GM18858 (cell line): ENCODE measurements at regions not wholly inside any gene's neighbourhood (a gene's known extent, or its start where the extent isn't known, plus 50 kb on each side); places are given as distances from the start of the nearest gene placed in this dataset.
"Not testable (repeated sequence)": the region's sequence is repeated elsewhere in the genome, so short reads cannot be mapped to it uniquely, and the experiment has no call there.

Experiments used
- ATAC-seq: cut with Tn5 transposase; IDR thresholded peaks from one replicate; pipeline ENCODE4 v1.9.1; 2021; ENCODE audit not compliant: unreplicated experiment

DNA sequence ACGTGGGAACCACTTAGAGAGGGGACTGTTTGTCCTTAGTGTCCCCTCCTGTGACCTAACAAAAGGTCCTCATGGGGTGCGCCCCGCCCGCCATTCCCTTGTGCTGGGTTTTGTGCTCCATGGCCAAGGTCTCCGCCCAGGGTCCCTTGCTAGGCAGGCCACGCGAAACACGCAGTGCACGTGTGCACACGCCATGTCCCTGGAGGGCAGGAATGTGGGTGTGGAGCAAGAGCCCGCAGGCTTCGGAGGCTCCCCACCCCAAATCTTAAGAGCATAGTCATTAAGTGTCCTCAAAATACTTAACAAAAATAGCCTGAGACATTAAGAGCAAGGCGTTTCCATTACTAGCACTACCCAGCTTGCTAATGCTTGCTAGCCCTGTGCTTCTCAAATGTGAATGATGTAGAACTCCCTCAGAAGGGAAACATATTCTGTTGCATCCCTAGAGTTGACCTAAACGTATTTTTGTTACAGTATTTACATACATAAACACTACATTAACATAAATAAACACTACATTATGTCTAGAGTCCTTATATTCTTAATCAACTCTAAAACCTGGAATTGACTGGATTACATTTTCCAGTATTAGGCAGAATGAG, 117.6 kb upstream of the APCDD1 start:
- ATAC-seq: no peak

DNA sequence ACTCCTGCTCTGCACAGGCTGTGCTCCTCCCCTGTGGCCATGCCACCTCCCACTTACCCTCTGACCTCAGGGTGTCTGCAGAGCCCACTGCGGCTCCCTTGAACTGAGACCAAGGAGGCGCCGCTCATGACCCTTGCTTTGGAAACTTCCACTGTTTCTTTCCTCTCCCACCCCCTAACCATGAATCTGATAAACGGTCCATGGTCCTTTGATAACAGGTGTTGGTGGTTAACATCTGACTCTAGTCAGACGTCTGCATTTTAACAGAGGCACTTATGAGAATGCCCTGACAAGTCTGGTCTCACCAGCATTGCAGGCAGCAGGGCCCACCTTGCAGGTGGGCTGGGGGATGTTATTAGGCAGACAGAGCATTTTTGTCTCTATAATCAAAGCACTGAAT, 113.6 kb upstream of the APCDD1 start:
- ATAC-seq: no peak

DNA sequence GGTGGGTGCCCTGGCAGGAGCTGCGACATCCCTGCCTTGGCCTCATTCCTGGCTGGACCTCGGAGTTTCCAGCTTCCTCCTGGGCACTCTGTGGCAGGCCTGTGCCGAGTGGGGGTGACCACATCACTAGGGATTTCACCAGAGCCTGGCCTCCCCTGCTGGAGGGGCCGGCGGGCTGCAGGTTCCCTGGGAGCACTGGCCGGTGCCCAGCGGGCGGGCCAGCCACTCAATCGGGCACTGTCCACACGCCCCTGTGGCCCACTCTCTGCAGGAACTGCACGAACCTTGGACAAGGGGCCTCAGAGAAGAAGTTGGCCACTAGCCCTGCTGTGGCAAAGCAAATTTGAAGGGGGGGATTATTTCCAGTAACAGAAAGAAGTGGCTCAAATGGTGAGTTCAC, 110.7 kb upstream of the APCDD1 start:
- no peak for ATAC-seq

DNA sequence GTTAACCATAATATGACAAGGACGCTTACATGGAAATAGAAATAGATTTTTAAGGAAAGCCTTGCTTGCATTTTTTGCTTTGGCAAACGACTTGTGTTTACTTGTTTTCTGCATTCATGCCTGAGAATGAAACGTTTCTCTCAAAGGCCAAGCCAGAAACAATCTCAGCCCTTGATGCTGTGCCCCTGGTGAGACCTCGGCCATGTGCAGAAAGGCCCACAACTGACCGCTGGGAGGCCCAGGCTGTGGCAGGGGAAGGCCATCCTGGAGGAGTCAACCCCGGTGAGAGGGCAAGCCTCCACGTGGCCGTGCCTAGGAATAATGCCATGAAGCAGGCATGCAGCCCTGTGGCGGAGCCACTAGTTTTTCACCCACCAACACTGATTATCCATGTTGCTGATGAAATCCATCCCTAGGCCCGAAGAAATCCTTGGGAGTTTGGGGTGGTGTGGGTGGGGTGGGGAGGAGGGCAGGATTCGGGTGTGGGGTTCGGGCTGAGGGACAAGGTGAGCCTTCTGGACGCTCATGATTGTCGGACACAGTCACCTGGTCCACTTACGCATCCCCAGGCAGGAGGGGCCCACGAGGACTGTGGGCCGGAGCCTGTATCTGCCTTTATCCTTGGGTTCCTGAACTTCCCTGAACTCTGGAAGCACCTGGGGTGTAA, 107.6 kb upstream of the APCDD1 start:
- ATAC-seq: no peak

DNA sequence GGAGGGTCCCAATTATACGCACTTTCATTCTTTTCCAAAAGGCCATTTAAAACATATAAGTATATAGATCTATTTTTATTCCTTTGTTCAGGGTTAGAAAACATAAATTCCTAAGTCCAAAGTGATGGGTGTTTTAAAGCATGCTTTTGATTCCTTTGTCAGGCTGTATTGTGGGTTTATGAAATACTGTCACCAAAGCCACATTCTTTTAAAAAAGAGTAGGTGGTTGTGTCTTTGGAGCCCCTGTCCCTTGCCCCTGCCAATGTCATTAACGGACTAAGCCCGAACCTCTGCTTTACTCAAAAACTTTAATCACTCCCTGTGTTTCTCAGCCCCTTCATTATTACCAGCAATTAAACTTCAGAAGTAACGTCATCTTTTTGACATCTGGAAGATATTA, 104.9 kb upstream of the APCDD1 start:
- no peak for ATAC-seq

DNA sequence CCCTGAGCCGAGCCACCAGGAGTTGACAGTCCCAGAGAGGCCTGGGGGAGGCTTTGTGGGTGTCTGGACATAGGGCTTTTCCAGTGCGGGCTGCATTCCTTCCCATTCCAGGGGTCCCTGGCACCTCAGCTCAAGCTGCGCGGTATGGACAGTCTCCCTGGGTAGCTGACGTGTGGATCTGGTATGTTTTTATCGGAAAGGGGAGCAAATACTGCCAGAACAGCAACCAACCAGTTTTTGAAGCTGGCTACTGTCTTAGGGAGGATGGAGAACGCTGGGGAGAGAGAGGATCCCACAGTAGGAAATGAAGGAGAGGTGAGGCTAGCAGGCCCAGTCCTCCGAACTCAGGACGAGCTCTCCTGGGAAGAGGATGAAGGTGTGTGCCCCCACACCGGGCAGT, 103.8 kb upstream of the APCDD1 start:
- no peak for ATAC-seq

DNA sequence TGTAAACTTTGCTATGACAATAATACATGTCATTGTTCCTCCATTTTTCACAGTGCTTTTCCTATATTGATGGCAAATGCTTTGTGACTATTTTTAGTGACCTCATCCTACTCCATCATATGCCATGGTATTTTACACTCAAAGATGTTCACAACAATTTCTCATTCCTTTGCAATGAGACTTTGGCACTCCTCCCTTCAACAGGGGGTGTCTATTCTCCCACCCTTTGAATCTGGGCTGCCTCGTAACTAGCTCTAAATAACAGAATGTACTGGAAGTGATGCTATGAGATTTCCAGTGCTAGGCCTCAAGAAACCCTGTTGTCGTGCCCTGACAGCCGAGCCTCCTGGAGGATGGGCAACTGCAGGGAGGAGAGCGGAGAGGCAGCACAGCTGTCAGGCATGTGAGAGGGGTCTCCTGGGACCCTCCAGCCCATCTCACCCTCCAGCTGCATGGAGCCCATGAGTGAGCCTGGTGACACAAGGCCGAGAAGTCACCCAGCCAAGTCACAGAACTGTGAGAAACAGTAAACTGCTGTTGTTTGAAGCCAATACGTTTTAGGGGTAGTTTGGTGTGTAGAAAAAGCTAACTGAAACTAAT, 103.1 kb upstream of the APCDD1 start:
- ATAC-seq: no peak

DNA sequence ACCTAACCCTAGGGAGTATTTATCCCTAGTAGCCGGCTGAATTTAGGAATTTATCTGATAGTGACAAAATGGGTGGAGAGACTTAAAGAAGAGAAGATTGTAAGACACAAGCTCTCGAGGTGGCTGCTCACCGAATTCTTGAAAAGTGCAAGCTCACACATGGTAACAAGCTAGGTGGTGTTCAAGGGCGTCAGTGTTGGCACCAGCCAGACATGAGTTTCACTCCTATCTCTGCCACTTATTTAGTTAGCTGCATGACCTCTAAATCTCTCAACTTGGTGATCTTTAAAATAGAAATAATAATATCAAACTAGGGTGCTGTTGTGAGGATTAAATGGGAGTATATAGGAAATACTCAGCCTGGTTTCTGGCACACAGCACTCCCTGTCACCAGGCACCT, 102.6 kb upstream of the APCDD1 start:
- ATAC-seq: no peak

DNA sequence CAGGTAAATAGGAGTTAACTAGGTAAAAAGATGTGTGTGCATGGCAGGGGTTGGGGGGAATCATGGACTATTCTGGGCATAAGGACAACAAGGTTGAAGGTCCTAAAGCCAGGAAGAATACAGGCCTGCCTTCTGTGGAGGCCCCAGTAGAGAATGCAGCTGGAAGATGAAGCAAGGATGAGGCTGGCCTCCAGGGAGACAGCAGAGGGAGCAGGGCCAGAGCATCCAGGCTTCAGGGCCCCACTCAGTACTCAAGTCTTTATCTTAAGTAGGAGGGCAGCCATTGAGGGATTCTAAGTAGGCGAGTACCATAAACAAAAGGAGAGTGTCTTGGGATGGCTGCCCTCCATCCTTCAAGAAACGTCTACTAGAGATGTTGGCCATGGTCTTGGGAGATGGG, 101.8 kb upstream of the APCDD1 start:
- ATAC-seq: no peak

DNA sequence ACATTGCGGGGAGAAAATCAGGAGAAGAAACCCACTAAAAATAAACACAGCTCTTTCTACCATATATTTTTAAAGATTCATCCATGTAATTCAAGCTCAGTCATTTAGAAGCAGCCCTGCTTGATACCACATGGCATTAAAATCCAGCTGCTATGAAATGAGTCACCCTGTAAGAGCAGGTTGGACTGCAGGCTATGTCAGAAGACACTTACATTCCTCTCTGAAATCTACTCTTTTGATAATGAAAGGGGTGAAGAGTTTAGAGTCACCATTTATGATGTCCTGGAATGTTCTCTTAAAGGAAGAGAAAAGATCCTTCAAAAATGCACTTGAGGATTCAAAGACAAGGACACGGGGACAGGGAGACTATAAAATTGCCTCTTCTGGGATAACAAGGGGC, 100.6 kb upstream of the APCDD1 start:
- no peak for ATAC-seq

DNA sequence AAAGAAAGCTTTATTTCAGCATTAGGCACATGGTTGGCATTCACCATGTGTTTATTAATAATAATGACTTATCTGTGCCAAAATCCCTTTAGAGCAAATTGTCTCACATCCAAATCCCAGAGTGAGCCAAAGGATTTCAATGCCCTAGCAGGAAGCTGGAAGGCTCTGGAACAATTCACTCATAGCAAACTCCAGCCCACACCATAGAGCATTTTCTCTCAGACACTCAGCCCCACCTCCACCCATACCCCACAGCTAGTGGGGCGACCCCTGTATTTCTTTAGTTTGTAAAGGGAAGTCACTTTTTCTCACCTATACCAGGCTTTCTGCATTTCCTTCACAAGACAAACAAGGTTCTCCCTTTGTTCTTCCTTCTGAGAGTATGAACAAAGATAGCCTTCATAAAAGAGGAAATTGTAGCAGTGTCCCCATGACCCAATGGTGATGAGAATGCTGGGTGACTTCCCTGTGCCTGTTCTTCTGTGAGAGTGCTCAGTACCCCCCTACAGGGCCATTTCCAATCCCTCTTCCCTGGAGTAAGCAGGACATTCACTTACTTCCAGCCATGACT, 100.1 kb upstream of the APCDD1 start:
- no peak for ATAC-seq

DNA sequence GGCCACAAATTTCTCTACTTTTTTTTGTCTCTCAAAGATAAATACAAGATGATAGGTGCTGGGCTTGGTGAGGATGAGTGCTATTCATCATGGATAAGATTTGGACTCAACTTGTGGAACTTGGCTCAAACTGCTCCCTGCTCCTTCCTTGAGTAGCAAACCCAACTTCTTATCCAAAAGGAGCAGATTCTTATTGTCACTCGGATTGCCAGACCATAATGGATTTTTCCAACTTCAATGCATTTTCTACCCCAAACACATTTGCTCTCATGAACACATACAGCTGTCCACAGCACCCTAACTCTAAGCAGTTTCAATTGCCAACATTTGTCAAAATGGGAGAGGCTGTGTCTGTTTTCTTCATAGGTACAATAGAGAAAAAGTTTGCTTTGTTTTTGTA, 99.5 kb upstream of the APCDD1 start:
- no peak for ATAC-seq

DNA sequence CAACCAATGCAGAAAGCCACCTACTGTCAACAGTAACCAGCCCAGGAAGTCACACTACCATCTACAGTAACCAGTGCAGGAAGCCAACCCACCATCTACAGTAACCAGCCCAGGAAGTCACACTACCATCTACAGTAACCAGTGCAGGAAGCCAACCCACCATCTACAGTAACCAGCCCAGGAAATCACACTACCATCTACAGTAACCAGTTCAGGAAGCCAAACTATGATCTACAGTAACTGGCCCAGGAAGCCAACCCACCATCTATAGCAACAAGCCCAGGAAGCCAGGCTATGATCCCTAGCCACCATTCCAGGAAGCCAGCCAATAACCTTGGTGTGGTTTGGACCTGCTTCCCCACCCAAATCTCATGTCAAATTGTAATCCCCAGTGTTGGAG, 97.4 kb upstream of the APCDD1 start:
- ATAC-seq: not testable (repeated sequence)

DNA sequence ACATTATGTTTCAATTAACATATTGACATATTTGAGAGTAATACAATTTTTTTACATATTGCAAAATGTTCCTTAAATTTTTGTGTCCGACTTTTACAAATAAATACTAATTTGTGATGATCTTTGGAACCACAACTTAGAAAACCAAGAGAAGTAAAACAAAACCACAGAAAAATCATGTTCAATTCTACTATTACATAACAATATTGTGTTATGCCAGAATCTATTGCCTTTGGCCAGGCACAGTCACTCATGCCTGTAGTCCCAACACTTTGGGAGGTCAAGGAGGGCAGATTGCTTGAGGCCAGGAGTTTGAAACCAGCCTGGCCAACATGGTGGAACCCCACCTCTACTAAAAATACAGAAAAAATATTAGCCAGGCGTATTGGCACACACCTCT, 92.8 kb upstream of the APCDD1 start:
- ATAC-seq: no peak

DNA sequence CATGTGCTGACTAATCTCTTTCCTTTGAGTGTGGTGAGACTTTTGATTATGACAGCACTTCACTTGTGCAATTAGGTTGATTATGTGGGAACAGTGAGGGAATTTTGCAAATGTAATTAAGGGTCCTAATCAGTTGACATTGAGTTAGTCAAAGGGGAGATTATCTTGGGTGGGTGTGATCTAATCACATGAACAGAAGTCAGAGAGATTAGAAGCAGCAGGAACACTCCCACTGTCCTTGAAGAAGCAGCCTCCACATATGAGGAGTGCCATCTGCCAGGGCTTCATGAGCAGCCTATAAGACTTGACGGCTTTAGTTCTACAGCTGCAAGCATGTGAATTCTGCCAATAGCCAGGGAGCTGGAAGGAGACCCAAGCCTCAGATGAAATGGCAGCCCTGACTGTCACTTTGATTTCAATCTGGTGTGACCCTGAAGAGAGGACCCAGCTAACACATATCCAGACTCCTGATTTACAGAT, 89.4 kb upstream of the APCDD1 start:
- no peak for ATAC-seq

DNA sequence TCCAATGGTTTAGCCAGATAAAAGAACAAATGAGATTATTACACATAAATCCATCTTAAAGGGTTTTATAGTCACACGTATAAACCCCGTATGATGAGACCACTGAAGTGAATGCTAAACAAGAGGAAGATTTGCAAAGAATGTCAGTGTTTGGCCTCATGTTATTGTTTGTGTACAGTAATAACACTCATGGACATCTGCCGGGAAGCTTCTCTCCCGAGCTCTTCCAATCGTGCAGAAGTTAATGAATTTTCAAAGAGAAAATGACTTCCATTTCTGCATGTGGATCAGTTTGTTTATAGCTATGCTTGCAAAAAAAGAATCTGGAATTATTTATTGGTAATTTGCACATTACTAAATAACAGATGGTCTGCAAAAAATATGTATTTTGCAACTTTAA, 88.5 kb upstream of the APCDD1 start:
- no peak for ATAC-seq

DNA sequence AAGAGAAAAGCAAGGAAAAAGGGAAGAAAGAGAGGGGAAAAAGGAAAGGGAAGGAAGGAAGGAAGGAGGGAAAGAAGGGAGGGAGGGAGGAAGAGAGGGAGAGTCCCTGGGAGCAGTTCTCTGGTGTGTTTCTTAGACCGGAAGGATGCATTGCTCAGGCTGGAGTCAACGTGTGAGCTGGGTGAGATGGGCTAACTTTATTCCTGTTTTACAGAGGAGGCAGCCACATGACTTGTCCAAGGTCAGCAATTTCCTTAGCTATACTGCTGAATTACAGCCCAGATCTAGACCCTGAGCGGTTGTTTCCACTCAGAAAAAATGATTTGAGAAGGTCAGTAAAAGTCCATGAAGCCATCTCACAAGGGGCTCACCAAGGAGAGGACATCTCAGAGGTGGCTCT, 86.6 kb upstream of the APCDD1 start:
- ATAC-seq: no peak

DNA sequence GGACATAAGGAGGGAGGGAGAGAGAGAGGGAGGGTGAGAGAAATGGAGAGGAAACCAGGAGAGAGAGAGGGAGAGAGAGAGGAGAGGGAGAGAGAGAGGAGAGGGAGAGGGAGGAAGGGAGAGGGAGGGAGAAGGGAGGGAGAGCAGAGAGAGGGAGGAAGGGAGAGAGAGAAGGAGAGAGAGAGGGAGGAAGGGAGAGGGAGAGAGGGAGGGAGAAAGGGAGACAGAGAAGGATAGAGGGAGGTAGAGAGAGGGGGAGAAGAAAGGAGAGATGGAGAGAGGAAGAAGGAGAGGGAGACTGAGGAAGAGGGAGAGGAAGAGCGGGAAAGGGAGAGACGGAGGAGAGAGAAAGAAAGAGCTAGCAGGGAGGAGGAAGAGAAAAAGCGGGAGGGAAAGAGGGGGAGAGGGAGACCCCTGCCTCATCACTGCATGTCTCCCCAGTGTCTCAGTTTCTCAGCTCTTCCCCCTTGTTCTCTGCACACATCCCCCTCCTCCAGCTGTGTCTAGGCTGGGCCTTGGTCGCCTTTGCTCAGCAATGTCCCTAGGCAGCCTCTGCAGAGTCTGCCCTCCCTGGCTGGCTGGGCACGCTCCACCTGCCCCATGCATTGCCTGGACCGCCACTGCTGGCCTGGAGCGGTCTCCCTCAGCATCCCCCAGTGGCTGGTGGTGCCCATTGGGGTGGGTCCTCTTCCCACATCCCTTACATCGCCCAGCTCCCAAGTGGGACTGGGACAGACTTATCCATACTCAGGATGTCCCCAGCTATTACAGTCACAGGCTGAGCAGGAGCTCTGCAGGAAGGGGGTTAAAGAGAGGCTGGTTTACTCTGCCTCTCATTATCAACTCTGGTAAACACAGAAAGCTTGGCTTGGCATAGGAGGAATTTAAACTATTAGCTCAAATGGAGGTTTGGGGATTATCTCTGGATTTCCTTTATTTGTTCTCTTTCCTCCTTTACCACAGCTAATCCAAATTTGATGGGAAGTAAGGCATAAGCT, 85.7 kb upstream of the APCDD1 start:
- ATAC-seq: no peak

DNA sequence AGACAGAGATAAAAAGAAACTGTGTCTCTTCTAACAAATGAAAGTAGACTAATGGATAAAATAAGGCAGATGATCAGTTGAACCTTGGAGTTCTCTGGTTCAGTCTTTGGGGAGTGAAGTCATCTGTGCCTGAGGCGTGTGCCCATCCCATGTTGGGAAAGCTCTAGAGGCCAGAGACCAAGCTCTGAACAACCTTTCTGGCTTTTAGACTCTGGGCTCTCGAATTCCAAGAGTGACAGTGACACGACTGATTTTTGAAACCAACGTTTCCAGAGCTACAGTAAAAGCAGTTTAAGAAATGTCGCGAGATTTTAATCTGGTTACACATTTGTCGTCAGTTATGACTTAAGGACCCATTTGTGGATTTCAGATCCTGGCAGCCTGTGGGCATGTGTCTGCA, 83.7 kb upstream of the APCDD1 start:
- ATAC-seq: no peak

DNA sequence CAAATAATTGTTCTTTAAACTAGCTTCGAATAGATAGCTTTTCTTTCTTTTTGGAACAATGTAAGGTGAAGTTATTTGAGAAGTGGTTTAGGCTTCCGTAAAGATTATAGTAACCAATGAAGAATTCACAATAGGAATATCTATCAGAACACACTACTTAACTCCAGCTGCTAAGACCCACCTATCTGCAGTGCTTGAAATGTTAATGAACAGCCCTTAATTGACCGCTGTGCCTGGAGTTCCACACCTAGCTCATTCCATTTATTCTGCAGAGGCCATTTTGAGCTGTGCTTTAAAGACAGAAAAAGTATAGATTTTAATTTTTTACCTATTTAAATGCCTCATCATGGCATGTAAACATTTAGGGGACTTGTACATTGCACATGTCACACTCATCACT, 83.3 kb upstream of the APCDD1 start:
- ATAC-seq: no peak

DNA sequence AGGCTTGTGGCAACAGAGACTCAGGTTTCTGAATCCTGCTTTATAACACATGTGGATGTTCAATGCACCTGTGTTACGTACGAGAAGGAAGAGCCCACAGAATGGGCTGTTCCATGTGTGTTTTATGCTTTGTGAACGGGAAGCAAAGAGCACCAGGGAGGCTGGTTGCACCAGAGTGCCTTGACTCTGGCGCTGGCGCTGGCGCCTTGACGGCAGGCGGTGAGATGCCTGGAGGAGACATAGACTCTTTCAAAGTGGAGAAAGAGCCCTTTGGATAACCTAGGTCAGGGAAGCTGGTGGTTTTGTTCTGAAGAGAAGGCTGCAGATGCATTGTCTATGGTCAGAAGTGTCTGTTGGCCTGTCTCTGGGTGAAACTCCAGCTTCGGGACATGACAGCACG, 80.2 kb upstream of the APCDD1 start:
- ATAC-seq: no peak
